Uterus (tissue), 2 donors: ENCODE measurements at regions not wholly inside any gene's neighbourhood (a gene's known extent, or its start where the extent isn't known, plus 50 kb on each side); places are given as distances from the start of the nearest gene placed in this dataset.

Experiments
- CTCF ChIP-seq, 4 experiments: fragments of 200-600 bp in 2 of 4; fragments of 450-650 bp in 2 of 4; sonication (generic) in 2 of 4; IDR thresholded peaks; one replicate each; pipeline ENCODE4 v1.5.1; 2016 to 2019; ENCODE audit warnings: antibody characterized with exemption in 4 of 4, mild to moderate bottlenecking in 2 of 4, moderate library complexity in 1 of 4
- POLR2A ChIP-seq, 2 donors: fragments of 450-650 bp; IDR thresholded peaks; one replicate each; pipeline ENCODE4 v1.6.1; 2016; ENCODE audit warnings: antibody characterized with exemption in 2 of 2, mild to moderate bottlenecking in 1 of 2, moderate library complexity in 1 of 2

- TF ChIP-seq CTCF (IDR thresholded peaks at IDR 0.05) (no peak), POLR2A (IDR thresholded peaks at IDR 0.05) (no peak)
These were observed 162.9 kb downstream of the NHLRC3 start for GRCh38 chr13:39201180-39201579.
